Liver (tissue), 8 donors: ENCODE measurements at regions not wholly inside any gene's neighbourhood (a gene's known extent, or its start where the extent isn't known, plus 50 kb on each side); places are given as distances from the start of the nearest gene placed in this dataset.

Experiments
- DNase-seq: peaks from one replicate; pipeline ENCODE4 v3.0.0-alpha.2; 2017; ENCODE audit warnings: low spot score
- H3K27ac ChIP-seq, 2 donors: one replicate each; pipeline ENCODE4 v1.7.0; 2013; ENCODE audit warnings: inconsistent platforms in 2 of 2, low read length in 2 of 2, control low read depth in 1 of 2, low read depth in 1 of 2, mild to moderate bottlenecking in 1 of 2
- H3K27me3 ChIP-seq, 4 donors: one replicate each; pipeline versions ENCODE4 v1.6.1 to v1.7.0; 2013; ENCODE audit warnings: low read length in 3 of 4, inconsistent platforms in 1 of 4, mild to moderate bottlenecking in 1 of 4, moderate library complexity in 1 of 4; ENCODE audit not compliant: control insufficient read depth in 4 of 4, insufficient read depth in 4 of 4
- H3K36me3 ChIP-seq, 4 donors: one replicate each; pipeline versions ENCODE4 v1.6.1 to v1.7.0; 2013; ENCODE audit warnings: low read length in 3 of 4, mild to moderate bottlenecking in 3 of 4, low read depth in 1 of 4, moderate library complexity in 1 of 4; ENCODE audit not compliant: control insufficient read depth in 4 of 4, insufficient read depth in 3 of 4
- H3K4me1 ChIP-seq, 4 donors: one replicate each; pipeline versions ENCODE4 v1.6.1 to v1.7.0; 2013; ENCODE audit warnings: low read length in 3 of 4, mild to moderate bottlenecking in 3 of 4, moderate library complexity in 1 of 4; ENCODE audit not compliant: control insufficient read depth in 4 of 4, insufficient read depth in 4 of 4
- H3K4me3 ChIP-seq, 3 donors: one replicate each; pipeline versions ENCODE4 v1.6.1 to v1.7.0; 2013; ENCODE audit warnings: low read length in 3 of 3, control low read depth in 1 of 3, low read depth in 1 of 3, mild to moderate bottlenecking in 1 of 3
- H3K9ac ChIP-seq, 2 donors: one replicate each; pipeline ENCODE4 v1.7.0; 2013; ENCODE audit warnings: low read length in 2 of 2, mild to moderate bottlenecking in 2 of 2, moderate library complexity in 2 of 2, control low read depth in 1 of 2, low read depth in 1 of 2
- H3K9me3 ChIP-seq, 4 donors: one replicate each; pipeline versions ENCODE4 v1.6.1 to v1.7.0; 2013; ENCODE audit warnings: low read length in 3 of 4; ENCODE audit not compliant: control insufficient read depth in 4 of 4
- ATF3 ChIP-seq: IDR thresholded peaks from 2 replicates; pipeline ENCODE4 v1.6.1; 2016; ENCODE audit warnings: antibody characterized with exemption
- EGR1 ChIP-seq, 2 donors: IDR thresholded peaks; 2 replicates each; pipeline ENCODE4 v1.6.1; 2016 to 2018; ENCODE audit warnings: antibody characterized with exemption in 2 of 2, low read depth in 2 of 2
- FOXA1 ChIP-seq: IDR thresholded peaks from 2 replicates; pipeline ENCODE4 v1.6.1; 2016; ENCODE audit warnings: antibody characterized with exemption
- FOXA2 ChIP-seq: IDR thresholded peaks from 2 replicates; pipeline ENCODE4 v1.6.1; 2016; ENCODE audit warnings: antibody characterized with exemption
- GABPA ChIP-seq, 2 donors: IDR thresholded peaks in 1 of 2; conservative IDR thresholded peaks in 1 of 2; 2 replicates each; pipeline ENCODE4 v1.6.1; 2016; ENCODE audit warnings: antibody characterized with exemption in 2 of 2, mild to moderate bottlenecking in 1 of 2, moderate library complexity in 1 of 2
- HNF4A ChIP-seq, 2 donors: conservative IDR thresholded peaks; 2 replicates each; pipeline ENCODE4 v1.6.1; 2016; ENCODE audit warnings: antibody characterized with exemption in 2 of 2, mild to moderate bottlenecking in 2 of 2
- HNF4G ChIP-seq: IDR thresholded peaks from 2 replicates; pipeline ENCODE4 v1.6.1; 2016; ENCODE audit warnings: antibody characterized with exemption
- JUND ChIP-seq, 2 donors: IDR thresholded peaks; 2 replicates each; pipeline ENCODE4 v1.6.1; 2016; ENCODE audit warnings: antibody characterized with exemption in 2 of 2
- MAX ChIP-seq: IDR thresholded peaks from 2 replicates; pipeline ENCODE4 v1.6.1; 2016; ENCODE audit warnings: antibody characterized with exemption
- NR2F2 ChIP-seq: IDR thresholded peaks from 2 replicates; pipeline ENCODE4 v1.6.1; 2016; ENCODE audit warnings: antibody characterized with exemption
- RAD21 ChIP-seq, 2 donors: IDR thresholded peaks; 2 replicates each; pipeline ENCODE4 v1.6.1; 2016; ENCODE audit warnings: antibody characterized with exemption in 2 of 2, mild to moderate bottlenecking in 2 of 2
- RXRA ChIP-seq, 2 donors: IDR thresholded peaks; 2 replicates each; pipeline ENCODE4 v1.6.1; 2017 to 2018; ENCODE audit warnings: antibody characterized with exemption in 2 of 2, mild to moderate bottlenecking in 1 of 2
- SP1 ChIP-seq: IDR thresholded peaks from 2 replicates; pipeline ENCODE4 v1.6.1; 2018; ENCODE audit warnings: antibody characterized with exemption, mild to moderate bottlenecking
- TAF1 ChIP-seq: conservative IDR thresholded peaks from 2 replicates; pipeline ENCODE4 v1.6.1; 2016; ENCODE audit warnings: antibody characterized with exemption, mild to moderate bottlenecking
- YY1 ChIP-seq: IDR thresholded peaks from 2 replicates; pipeline ENCODE4 v1.6.1; 2016; ENCODE audit warnings: antibody characterized with exemption, mild to moderate bottlenecking
- ZBTB33 ChIP-seq: IDR thresholded peaks from 2 replicates; pipeline ENCODE4 v1.6.1; 2016; ENCODE audit warnings: antibody characterized with exemption
- WGBS: extraction: QIAGEN DNeasy Blood & Tissue Kit; methylation state at CpG from one replicate; pipeline ENCODE4 v1.1.7; 2013; 5-methylcytosine and 5-hydroxymethylcytosine counted together
- TF ChIP-seq, protein P1 (sequence below): IDR thresholded peaks from 2 replicates; pipeline ENCODE4 v1.6.1; 2016; ENCODE audit warnings: antibody characterized with exemption, mild to moderate bottlenecking
- TF ChIP-seq, protein P2 (sequence below): fragments of 150-350 bp; IDR thresholded peaks from 2 replicates; pipeline ENCODE4 v1.5.1; 2017; ENCODE audit warnings: improper control_type of control experiment, low read depth, low read length; ENCODE audit not compliant: missing input control
- donor health status: healthy.
- donor health status: healthy.
- donor health status: healthy.
- donor health status: healthy.
- donor health status: healthy.

DNA sequence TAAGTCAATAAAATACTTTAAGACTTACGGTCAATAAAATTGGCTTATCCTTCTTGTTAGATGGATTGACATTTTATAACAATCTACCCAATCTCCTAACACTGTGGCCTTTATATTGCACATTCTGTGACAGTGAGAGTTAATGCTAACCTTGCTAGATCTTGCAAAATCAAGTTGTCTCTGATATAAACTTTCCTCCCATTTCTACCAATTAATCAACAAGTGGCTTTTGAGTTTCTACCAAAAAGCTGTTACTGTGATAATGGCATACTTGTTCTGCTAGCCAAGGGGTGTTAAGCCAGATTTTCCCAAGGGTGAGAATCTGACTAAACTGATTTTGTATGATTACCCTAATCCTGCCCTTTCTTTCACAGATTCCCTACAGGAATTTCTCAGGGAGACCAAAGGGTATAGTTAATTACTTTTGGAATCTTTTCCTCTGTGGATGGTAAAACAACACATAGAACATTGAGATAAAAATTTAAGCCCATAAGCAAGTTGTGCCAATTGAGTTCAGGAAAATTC is 174.1 kb upstream of the SUCLG2 start:
- DNase-seq, result no peak
- Histone ChIP-seq H3K27me3 (no peaks in the 10 kb centered on the region), H3K4me1 (no peaks in the 10 kb centered on the region), H3K27ac (no peak overlapping the region), H3K9ac (no peak overlapping the region), H3K9me3 (no peaks in the 10 kb centered on the region), H3K36me3 (no peaks in the 10 kb centered on the region), H3K4me3 (no peak overlapping the region)
- WGBS, result 100% methylated on average over 1 of the region's 1 CpG
- TF ChIP-seq, protein P1, sequence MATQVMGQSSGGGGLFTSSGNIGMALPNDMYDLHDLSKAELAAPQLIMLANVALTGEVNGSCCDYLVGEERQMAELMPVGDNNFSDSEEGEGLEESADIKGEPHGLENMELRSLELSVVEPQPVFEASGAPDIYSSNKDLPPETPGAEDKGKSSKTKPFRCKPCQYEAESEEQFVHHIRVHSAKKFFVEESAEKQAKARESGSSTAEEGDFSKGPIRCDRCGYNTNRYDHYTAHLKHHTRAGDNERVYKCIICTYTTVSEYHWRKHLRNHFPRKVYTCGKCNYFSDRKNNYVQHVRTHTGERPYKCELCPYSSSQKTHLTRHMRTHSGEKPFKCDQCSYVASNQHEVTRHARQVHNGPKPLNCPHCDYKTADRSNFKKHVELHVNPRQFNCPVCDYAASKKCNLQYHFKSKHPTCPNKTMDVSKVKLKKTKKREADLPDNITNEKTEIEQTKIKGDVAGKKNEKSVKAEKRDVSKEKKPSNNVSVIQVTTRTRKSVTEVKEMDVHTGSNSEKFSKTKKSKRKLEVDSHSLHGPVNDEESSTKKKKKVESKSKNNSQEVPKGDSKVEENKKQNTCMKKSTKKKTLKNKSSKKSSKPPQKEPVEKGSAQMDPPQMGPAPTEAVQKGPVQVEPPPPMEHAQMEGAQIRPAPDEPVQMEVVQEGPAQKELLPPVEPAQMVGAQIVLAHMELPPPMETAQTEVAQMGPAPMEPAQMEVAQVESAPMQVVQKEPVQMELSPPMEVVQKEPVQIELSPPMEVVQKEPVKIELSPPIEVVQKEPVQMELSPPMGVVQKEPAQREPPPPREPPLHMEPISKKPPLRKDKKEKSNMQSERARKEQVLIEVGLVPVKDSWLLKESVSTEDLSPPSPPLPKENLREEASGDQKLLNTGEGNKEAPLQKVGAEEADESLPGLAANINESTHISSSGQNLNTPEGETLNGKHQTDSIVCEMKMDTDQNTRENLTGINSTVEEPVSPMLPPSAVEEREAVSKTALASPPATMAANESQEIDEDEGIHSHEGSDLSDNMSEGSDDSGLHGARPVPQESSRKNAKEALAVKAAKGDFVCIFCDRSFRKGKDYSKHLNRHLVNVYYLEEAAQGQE, result no peak
- no peak for TF ChIP-seq RAD21 (IDR thresholded peaks at IDR 0.05)
- TF ChIP-seq ZBTB33, result no peak
- TF ChIP-seq GABPA (IDR thresholded peaks at IDR 0.05 in 1 of 2, conservative IDR thresholded peaks at IDR 0.05 in 1 of 2), result no peak
- TF ChIP-seq JUND (IDR thresholded peaks at IDR 0.05), result no peak
- no peak for TF ChIP-seq FOXA1
- TF ChIP-seq TAF1, result no peak
- TF ChIP-seq HNF4G, result no peak
- TF ChIP-seq ATF3, result no peak
- TF ChIP-seq HNF4A (conservative IDR thresholded peaks at IDR 0.05), result no peak
- TF ChIP-seq YY1, result no peak
- TF ChIP-seq NR2F2, result no peak
- TF ChIP-seq EGR1 (IDR thresholded peaks at IDR 0.05; ENCODE audit: low read depth in 2 of 2), result no peak
- TF ChIP-seq SP1, result no peak
- TF ChIP-seq, protein P2, sequence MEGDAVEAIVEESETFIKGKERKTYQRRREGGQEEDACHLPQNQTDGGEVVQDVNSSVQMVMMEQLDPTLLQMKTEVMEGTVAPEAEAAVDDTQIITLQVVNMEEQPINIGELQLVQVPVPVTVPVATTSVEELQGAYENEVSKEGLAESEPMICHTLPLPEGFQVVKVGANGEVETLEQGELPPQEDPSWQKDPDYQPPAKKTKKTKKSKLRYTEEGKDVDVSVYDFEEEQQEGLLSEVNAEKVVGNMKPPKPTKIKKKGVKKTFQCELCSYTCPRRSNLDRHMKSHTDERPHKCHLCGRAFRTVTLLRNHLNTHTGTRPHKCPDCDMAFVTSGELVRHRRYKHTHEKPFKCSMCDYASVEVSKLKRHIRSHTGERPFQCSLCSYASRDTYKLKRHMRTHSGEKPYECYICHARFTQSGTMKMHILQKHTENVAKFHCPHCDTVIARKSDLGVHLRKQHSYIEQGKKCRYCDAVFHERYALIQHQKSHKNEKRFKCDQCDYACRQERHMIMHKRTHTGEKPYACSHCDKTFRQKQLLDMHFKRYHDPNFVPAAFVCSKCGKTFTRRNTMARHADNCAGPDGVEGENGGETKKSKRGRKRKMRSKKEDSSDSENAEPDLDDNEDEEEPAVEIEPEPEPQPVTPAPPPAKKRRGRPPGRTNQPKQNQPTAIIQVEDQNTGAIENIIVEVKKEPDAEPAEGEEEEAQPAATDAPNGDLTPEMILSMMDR, result no peak

DNA sequence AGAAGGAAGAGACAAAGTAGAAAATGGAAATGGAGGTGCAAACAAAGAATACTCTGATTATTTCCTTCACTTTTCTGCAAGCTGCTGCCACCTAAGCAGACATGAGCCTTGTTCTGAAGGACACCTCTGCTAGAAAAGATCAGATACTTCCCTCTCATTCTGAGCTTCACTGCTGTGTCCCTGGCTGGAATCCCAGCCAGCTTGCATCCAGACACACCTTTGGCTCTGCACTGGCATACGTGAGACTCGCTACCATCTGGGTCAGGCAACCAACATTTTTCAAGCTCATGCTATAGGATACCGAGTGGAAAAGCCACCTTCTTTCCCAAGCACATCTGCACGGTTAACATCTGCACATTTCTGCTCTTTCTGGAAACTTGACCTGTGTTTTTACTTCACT is 166.7 kb upstream of the SUCLG2 start:
- TF ChIP-seq ATF3 (no peak), FOXA1 (no peak), MAX (no peak), SP1 (no peak), YY1 (no peak), RAD21 (IDR thresholded peaks at IDR 0.05) (no peak), TAF1 (no peak), EGR1 (IDR thresholded peaks at IDR 0.05; ENCODE audit: low read depth in 2 of 2) (no peak), HNF4A (conservative IDR thresholded peaks at IDR 0.05) (no peak), JUND (IDR thresholded peaks at IDR 0.05) (no peak), RXRA (IDR thresholded peaks at IDR 0.05) (no peak), HNF4G (no peak), GABPA (IDR thresholded peaks at IDR 0.05 in 1 of 2, conservative IDR thresholded peaks at IDR 0.05 in 1 of 2) (no peak), FOXA2 (no peak)
- TF ChIP-seq, protein P1, result no peak
- no peaks in the 10 kb centered on the region for H3K36me3 ChIP-seq
- no peaks in the 10 kb centered on the region for H3K9me3 ChIP-seq
- 79% methylated on average over 4 of the region's 4 CpGs for WGBS
- no peak for DNase-seq
- no peak overlapping the region for H3K9ac ChIP-seq
- peaks cover 0 to 4% (median 0%) of the 10 kb centered on the region in 4 donors for H3K4me1 ChIP-seq
- H3K27ac ChIP-seq, result no peak overlapping the region
- no peaks in the 10 kb centered on the region for H3K27me3 ChIP-seq
- no peak overlapping the region for H3K4me3 ChIP-seq
